ENCODE measurements at regions not wholly inside any gene's neighbourhood (a gene's known extent, or its start where the extent isn't known, plus 50 kb on each side); places are given as distances from the start of the nearest gene placed in this dataset.

DNA sequence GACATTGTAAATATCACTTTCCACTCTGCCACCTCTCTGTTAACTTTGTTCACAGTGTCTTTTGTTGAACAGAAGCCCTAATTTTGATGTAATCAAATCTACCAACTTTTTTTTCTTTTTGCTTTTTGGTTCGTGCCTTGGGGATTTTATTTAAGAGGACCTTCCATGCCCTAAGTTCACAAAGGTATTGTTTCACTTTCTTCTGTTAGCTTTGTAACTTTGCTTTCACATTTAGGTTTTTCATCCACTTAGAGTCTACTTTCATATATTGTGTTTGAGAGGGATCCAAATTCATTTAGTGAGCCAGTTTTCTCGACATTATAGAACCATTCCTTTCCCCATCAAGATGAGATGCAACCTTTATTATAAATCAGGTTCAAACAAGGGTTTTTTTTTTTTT, 275.7 kb upstream of the CRY1 start:
- TF ChIP-seq SRF (IDR thresholded peaks at IDR 0.05; ENCODE audit: low read depth, low read length) (no peak), CTCF (CRISPR knock-in tag; IDR thresholded peaks at IDR 0.05) (no peak), ZNF343 (CRISPR knock-in tag; IDR thresholded peaks at IDR 0.05) (no peak)
